Lower leg skin (tissue), 4 donors: ENCODE measurements at regions not wholly inside any gene's neighbourhood (a gene's known extent, or its start where the extent isn't known, plus 50 kb on each side); places are given as distances from the start of the nearest gene placed in this dataset.
A peak's percentile ranks its signal among the peaks of the same experiment; 100 is the strongest.

Source experiments
- DNase-seq, 2 donors: peaks; one replicate each; pipeline ENCODE4 v3.0.0-alpha.2; 2019; ENCODE audit warnings: low spot score in 2 of 2
- H3K4me3 ChIP-seq: fragments of 200-600 bp; sonication (generic); 2 replicates; pipeline ENCODE4 v1.5.1; 2017; ENCODE audit warnings: mild to moderate bottlenecking, low read depth; ENCODE audit not compliant: poor library complexity, severe bottlenecking
- CTCF ChIP-seq, 3 donors: fragments of 450-650 bp; IDR thresholded peaks; one replicate each; pipeline ENCODE4 v1.5.1; 2016; ENCODE audit warnings: antibody characterized with exemption in 3 of 3, mild to moderate bottlenecking in 3 of 3, moderate library complexity in 2 of 3
- POLR2A ChIP-seq, 2 donors: fragments of 450-650 bp; IDR thresholded peaks; one replicate each; pipeline ENCODE4 v1.6.1; 2016 to 2017; ENCODE audit warnings: antibody characterized with exemption in 2 of 2, mild to moderate bottlenecking in 1 of 2, moderate library complexity in 1 of 2
- WGBS, 2 donors: methylation state at CpG; one replicate each; pipeline ENCODE4 v1.1.5; 2018; 5-methylcytosine and 5-hydroxymethylcytosine counted together
- intact Hi-C: fragments of 100-400 bp; cut with DNase I; formaldehyde crosslinking; loops from one replicate; pipeline ENCODE4 v1.15.0; 2023; ENCODE audit warnings: low total_unique reads

GRCh38 chr1:67618285-67619018 is 66.5 kb upstream of the GADD45A start:
- intact Hi-C loops, result no loop called here
- WGBS, 2 donors, result 37 to 44% methylated on average over 14 of the region's 14 CpGs
- TF ChIP-seq CTCF (IDR thresholded peaks at IDR 0.05) (no peak), POLR2A (IDR thresholded peaks at IDR 0.05) (no peak)
- DNase-seq, result peak; percentile 55 to 90
- no peak overlapping the region for H3K4me3 ChIP-seq

GRCh38 chr1:67619080-67619479 is 65.9 kb upstream of the GADD45A start:
- 33 to 61% methylated on average over 2 of the region's 2 CpGs for WGBS, 2 donors
- intact Hi-C loops, result no loop called here
- DNase-seq, result no peak

GRCh38 chr1:67623906-67624305 is 61.1 kb upstream of the GADD45A start:
- H3K4me3 ChIP-seq, result no peak overlapping the region
- intact Hi-C loops, result no loop called here
- no peak for TF ChIP-seq POLR2A (IDR thresholded peaks at IDR 0.05)
- no peak for TF ChIP-seq CTCF (IDR thresholded peaks at IDR 0.05)
- DNase-seq, result no peak
- WGBS, 2 donors, result 83 to 95% methylated on average over 3 of the region's 3 CpGs

More at GRCh38 chr1:67619080-67619479, 65.9 kb upstream of the GADD45A start:
- no peak overlapping the region for H3K4me3 ChIP-seq
- TF ChIP-seq CTCF (IDR thresholded peaks at IDR 0.05), result no peak

GRCh38 chr1:67624680-67625079 is 60.3 kb upstream of the GADD45A start:
- no peak overlapping the region for H3K4me3 ChIP-seq
- intact Hi-C loops, result no loop called here
- DNase-seq, result no peak
- 91 to 98% methylated on average over 2 of the region's 2 CpGs for WGBS, 2 donors
- TF ChIP-seq CTCF (IDR thresholded peaks at IDR 0.05) (no peak), POLR2A (IDR thresholded peaks at IDR 0.05) (no peak)

- WGBS, 2 donors, result 83 to 84% methylated on average over 4 of the region's 4 CpGs
- no peak overlapping the region for H3K4me3 ChIP-seq
- intact Hi-C loops, result no loop called here
- TF ChIP-seq POLR2A (IDR thresholded peaks at IDR 0.05), result no peak
- TF ChIP-seq CTCF (IDR thresholded peaks at IDR 0.05), result no peak
- no peak for DNase-seq
Measured at GRCh38 chr1:67626090-67626860, 58.7 kb upstream of the GADD45A start.
